ENCODE measurements at regions not wholly inside any gene's neighbourhood (a gene's known extent, or its start where the extent isn't known, plus 50 kb on each side); places are given as distances from the start of the nearest gene placed in this dataset.
"Not testable (repeated sequence)": the region's sequence is repeated elsewhere in the genome, so short reads cannot be mapped to it uniquely, and the experiment has no call there.

DNA sequence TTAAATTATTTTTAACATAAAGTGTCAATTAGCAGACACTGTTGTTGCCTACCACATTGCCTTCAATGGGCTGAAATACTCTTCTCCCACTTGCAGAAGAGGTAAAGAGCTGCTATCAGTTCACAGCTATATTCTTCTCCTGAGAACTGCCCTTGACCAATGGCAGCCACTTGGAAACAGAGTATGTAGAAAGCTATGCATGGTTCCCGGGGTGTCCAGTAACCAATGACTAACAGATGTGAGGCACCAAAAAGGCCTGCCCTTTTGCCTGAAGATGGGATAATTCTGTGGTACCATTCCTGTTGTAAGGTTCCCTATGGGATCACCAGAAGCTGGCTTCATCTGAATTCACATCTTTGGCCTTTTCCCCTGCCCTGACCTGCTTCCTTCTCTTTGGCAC is 181.4 kb upstream of the MAP3K1 start:
- Histone ChIP-seq H3K9me3 (ENCODE audit: low read depth) (no peaks in the 10 kb centered on the region), H3K27ac (no peak overlapping the region), H3K4me3 (no peak overlapping the region), H3K36me3 (no peaks in the 10 kb centered on the region), H3K4me1 (ENCODE audit: low read depth) (peaks cover 6% of the 10 kb centered on the region), H3K27me3 (no peaks in the 10 kb centered on the region)
- TF ChIP-seq, protein P1, sequence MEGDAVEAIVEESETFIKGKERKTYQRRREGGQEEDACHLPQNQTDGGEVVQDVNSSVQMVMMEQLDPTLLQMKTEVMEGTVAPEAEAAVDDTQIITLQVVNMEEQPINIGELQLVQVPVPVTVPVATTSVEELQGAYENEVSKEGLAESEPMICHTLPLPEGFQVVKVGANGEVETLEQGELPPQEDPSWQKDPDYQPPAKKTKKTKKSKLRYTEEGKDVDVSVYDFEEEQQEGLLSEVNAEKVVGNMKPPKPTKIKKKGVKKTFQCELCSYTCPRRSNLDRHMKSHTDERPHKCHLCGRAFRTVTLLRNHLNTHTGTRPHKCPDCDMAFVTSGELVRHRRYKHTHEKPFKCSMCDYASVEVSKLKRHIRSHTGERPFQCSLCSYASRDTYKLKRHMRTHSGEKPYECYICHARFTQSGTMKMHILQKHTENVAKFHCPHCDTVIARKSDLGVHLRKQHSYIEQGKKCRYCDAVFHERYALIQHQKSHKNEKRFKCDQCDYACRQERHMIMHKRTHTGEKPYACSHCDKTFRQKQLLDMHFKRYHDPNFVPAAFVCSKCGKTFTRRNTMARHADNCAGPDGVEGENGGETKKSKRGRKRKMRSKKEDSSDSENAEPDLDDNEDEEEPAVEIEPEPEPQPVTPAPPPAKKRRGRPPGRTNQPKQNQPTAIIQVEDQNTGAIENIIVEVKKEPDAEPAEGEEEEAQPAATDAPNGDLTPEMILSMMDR (IDR thresholded peaks at IDR 0.05; ENCODE audit: low read depth, low read length): no peak
- no peak for DNase-seq (ENCODE audit: low read depth in 1 of 2, low spot score in 1 of 2)

DNA sequence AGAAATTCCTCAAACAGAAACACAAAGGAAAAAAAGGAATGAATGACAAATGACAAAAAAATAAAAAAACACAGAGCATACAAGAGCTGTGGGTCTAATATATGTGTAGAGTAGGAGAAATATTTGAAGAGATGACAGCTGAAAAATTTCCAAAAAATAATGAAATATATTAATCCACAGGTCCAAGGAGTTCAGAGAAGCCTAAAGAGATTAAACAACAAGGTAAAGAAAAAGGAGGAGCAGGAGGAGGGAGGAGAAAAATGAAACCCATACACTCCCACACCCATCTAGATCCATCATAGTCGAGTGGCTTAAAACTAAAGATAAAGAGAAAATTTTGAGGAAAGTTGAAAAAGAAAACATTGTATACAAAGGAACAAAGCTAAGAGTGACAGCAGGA is 182.4 kb upstream of the MAP3K1 start:
- Histone ChIP-seq H3K4me3 (no peak overlapping the region), H3K4me1 (ENCODE audit: low read depth) (peaks cover 6% of the 10 kb centered on the region), H3K9me3 (ENCODE audit: low read depth) (no peaks in the 10 kb centered on the region), H3K27ac (no peak overlapping the region), H3K36me3 (no peaks in the 10 kb centered on the region), H3K27me3 (no peaks in the 10 kb centered on the region)
- no peak for DNase-seq (ENCODE audit: low read depth in 1 of 2, low spot score in 1 of 2)
- TF ChIP-seq, protein P1 (IDR thresholded peaks at IDR 0.05; ENCODE audit: low read depth, low read length): no peak

DNA sequence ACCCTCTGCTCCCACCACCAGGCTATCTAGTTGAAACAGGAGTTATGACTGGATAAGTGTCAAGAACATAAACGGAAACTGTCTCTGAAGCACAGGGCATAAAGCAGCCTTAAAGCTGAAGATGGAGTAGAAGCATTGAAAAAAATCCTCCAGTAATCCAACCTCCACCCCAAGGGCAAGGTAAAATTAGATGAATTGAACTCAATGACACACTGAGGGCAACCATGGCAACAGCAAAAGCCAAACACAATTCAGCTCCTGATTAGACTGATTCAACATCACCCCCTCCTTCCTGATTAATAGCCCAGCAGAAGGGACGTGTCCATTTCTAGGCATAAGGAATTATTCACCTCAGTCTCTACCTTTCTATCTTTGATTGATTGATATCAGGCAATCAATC is 183.2 kb upstream of the MAP3K1 start:
- TF ChIP-seq, protein P1 (IDR thresholded peaks at IDR 0.05; ENCODE audit: low read depth, low read length): no peak
- no peaks in the 10 kb centered on the region for H3K9me3 ChIP-seq (ENCODE audit: low read depth)
- DNase-seq (ENCODE audit: low read depth in 1 of 2, low spot score in 1 of 2): no peak
- H3K36me3 ChIP-seq: no peaks in the 10 kb centered on the region
- H3K4me3 ChIP-seq: no peak overlapping the region
- H3K27me3 ChIP-seq: no peaks in the 10 kb centered on the region
- H3K27ac ChIP-seq: no peak overlapping the region
- no peaks in the 10 kb centered on the region for H3K4me1 ChIP-seq (ENCODE audit: low read depth)

DNA sequence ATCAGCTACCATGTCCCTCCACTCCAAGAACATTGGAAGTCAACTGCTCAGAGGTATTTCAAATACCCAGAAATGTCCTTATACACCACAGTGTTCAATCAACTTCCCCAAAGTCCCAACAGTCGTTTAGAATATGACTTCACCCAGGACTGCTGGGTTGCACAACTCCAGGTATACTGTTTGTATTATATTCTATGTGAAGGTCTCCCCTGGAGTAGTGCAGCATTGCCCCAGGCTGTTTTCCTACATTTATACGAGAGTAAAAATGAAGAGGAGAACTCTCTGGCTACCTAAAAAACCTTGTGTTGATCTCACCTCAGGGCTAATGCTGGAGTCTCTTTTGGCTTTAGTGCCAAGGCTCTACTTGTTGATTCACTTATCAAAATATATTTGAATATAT is 183.6 kb upstream of the MAP3K1 start:
- Histone ChIP-seq H3K27me3 (no peaks in the 10 kb centered on the region), H3K4me3 (no peak overlapping the region), H3K36me3 (no peaks in the 10 kb centered on the region), H3K4me1 (ENCODE audit: low read depth) (no peaks in the 10 kb centered on the region), H3K9me3 (ENCODE audit: low read depth) (no peaks in the 10 kb centered on the region), H3K27ac (no peak overlapping the region)
- no peak for DNase-seq (ENCODE audit: low read depth in 1 of 2, low spot score in 1 of 2)
- TF ChIP-seq, protein P1 (IDR thresholded peaks at IDR 0.05; ENCODE audit: low read depth, low read length): no peak

DNA sequence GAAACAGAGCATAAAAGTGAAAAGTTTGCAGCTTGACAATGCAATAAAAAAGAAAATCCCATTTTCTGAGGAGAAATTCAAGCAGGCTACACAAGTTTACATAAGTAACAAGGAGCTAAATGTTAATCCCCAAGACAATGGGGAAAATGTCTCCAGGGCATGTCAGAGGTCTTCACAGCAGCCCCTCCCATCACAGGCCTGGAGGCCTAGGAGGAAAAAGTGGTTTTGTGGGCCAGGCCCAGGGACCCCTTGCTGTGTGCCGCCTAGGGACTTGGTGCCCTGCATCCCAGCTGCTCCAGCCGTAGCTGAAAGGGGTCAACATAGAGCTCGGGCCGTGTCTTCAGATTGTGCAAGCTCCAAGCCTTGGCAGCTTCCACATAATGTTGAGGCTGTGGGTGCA is 186.7 kb upstream of the MAP3K1 start:
- not testable (repeated sequence) for H3K36me3 ChIP-seq

DNA sequence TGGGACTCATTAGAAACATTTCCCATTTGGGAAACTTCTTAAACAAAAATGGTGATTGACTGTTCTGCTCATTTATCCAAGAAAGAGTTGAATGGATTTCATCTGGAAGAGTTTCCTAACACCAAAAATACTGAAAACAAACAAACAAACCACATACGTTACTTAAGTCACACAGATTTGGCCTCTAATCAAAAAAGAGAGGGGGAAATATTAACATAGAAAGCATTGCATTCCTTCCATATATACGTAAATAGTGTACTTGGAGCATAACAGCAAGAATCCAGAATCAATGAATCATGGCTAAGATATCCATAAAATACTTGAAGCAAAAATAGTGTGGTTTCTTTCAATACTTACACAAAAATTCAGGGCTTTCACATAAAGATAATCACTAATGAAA is 189.8 kb upstream of the MAP3K1 start:
- Histone ChIP-seq H3K4me1 (ENCODE audit: low read depth) (no peaks in the 10 kb centered on the region), H3K27me3 (no peaks in the 10 kb centered on the region), H3K36me3 (no peaks in the 10 kb centered on the region), H3K27ac (no peak overlapping the region), H3K4me3 (no peak overlapping the region), H3K9me3 (ENCODE audit: low read depth) (no peaks in the 10 kb centered on the region)
- peak in 1 of 2 donors; percentile 91 for DNase-seq (ENCODE audit: low read depth in 1 of 2, low spot score in 1 of 2)
- TF ChIP-seq, protein P1 (IDR thresholded peaks at IDR 0.05; ENCODE audit: low read depth, low read length): no peak

More for the DNA sequence above, 186.7 kb upstream of the MAP3K1 start:
- H3K27ac ChIP-seq; H3K9me3 ChIP-seq (ENCODE audit: low read depth); H3K4me1 ChIP-seq (ENCODE audit: low read depth); H3K27me3 ChIP-seq; DNase-seq (ENCODE audit: low read depth in 1 of 2, low spot score in 1 of 2); H3K4me3 ChIP-seq: not testable (repeated sequence)
